Trophoblast cell (in vitro differentiated cells and primary cell): ENCODE measurements at regions not wholly inside any gene's neighbourhood (a gene's known extent, or its start where the extent isn't known, plus 50 kb on each side); places are given as distances from the start of the nearest gene placed in this dataset.

Experiments used
- DNase-seq, 2 donors: peaks; one replicate each; pipeline ENCODE4 v3.0.0-alpha.2; 2016
- H2AFZ ChIP-seq: 2 replicates; pipeline ENCODE4 v1.6.1; 2013; ENCODE audit warnings: low read length, moderate library complexity, mild to moderate bottlenecking; ENCODE audit not compliant: insufficient read depth, poor library complexity
- H2AK5ac ChIP-seq: 2 replicates; pipeline ENCODE4 v1.6.1; 2013; ENCODE audit warnings: mild to moderate bottlenecking, low read length
- H2BK120ac ChIP-seq: 2 replicates; pipeline ENCODE4 v1.6.1; 2013; ENCODE audit warnings: low read length, mild to moderate bottlenecking, moderate library complexity; ENCODE audit not compliant: insufficient read depth, poor library complexity
- H2BK12ac ChIP-seq: 2 replicates; pipeline ENCODE4 v1.6.1; 2013; ENCODE audit warnings: mild to moderate bottlenecking, low read length, moderate library complexity
- H2BK5ac ChIP-seq: 2 replicates; pipeline ENCODE4 v1.6.1; 2013; ENCODE audit warnings: low read length, low read depth, moderate library complexity, mild to moderate bottlenecking; ENCODE audit not compliant: poor library complexity
- H3K14ac ChIP-seq: 2 replicates; pipeline ENCODE4 v1.6.1; 2013; ENCODE audit warnings: mild to moderate bottlenecking, low read length
- H3K18ac ChIP-seq: 2 replicates; pipeline ENCODE4 v1.6.1; 2013; ENCODE audit warnings: mild to moderate bottlenecking, low read length
- H3K23ac ChIP-seq: 2 replicates; pipeline ENCODE4 v1.6.1; 2013; ENCODE audit warnings: low read length
- H3K27ac ChIP-seq: 2 replicates; pipeline ENCODE4 v1.5.1; 2013; ENCODE audit warnings: low read depth, mild to moderate bottlenecking, inconsistent platforms, low read length, moderate library complexity
- H3K27me3 ChIP-seq: 2 replicates; pipeline ENCODE4 v1.6.1; 2013; ENCODE audit warnings: inconsistent platforms, mild to moderate bottlenecking, low read length, moderate library complexity; ENCODE audit not compliant: insufficient read depth
- H3K36me3 ChIP-seq, 2 experiments: 1 replicate in 1 of 2; 2 replicates in 1 of 2; pipeline ENCODE4 v1.6.1; 2013; ENCODE audit warnings: low read length in 2 of 2, mild to moderate bottlenecking in 2 of 2, moderate library complexity in 1 of 2; ENCODE audit not compliant: insufficient read depth in 2 of 2, control insufficient read depth in 1 of 2
- H3K4ac ChIP-seq: 2 replicates; pipeline ENCODE4 v1.6.1; 2013; ENCODE audit warnings: low read depth, mild to moderate bottlenecking, low read length, moderate library complexity
- H3K4me1 ChIP-seq, 2 experiments: 1 replicate in 1 of 2; 2 replicates in 1 of 2; pipeline ENCODE4 v1.6.1; 2013; ENCODE audit warnings: low read length in 2 of 2, mild to moderate bottlenecking in 2 of 2, moderate library complexity in 1 of 2; ENCODE audit not compliant: insufficient read depth in 2 of 2, control insufficient read depth in 1 of 2
- H3K4me2 ChIP-seq: 2 replicates; pipeline ENCODE4 v1.6.1; 2013; ENCODE audit warnings: inconsistent platforms, mild to moderate bottlenecking, low read length, moderate library complexity
- H3K4me3 ChIP-seq: 2 replicates; pipeline ENCODE4 v1.5.1; 2013; ENCODE audit warnings: mild to moderate bottlenecking, low read depth, low read length, inconsistent platforms
- H3K79me1 ChIP-seq: one replicate; pipeline ENCODE4 v1.6.1; 2013; ENCODE audit warnings: low read length
- H3K79me2 ChIP-seq: 2 replicates; pipeline ENCODE4 v1.6.1; 2013; ENCODE audit warnings: low read length, mild to moderate bottlenecking; ENCODE audit not compliant: control insufficient read depth, insufficient read depth, poor library complexity
- H3K9ac ChIP-seq: 2 replicates; pipeline ENCODE4 v1.6.1; 2013; ENCODE audit warnings: mild to moderate bottlenecking, low read length
- H3K9me3 ChIP-seq: 2 replicates; pipeline ENCODE4 v1.6.1; 2013; ENCODE audit warnings: low read depth, mild to moderate bottlenecking, control low read depth, inconsistent platforms, low read length; ENCODE audit not compliant: insufficient read depth
- H4K12ac ChIP-seq: 2 replicates; pipeline ENCODE4 v1.6.1; 2013; ENCODE audit warnings: low read depth, mild to moderate bottlenecking, low read length, moderate library complexity
- H4K8ac ChIP-seq: 2 replicates; pipeline ENCODE4 v1.6.1; 2013; ENCODE audit warnings: low read depth, mild to moderate bottlenecking, low read length, moderate library complexity
- H4K91ac ChIP-seq: one replicate; pipeline ENCODE4 v1.6.1; 2013; ENCODE audit warnings: low read depth, mild to moderate bottlenecking, low read length, moderate library complexity
- WGBS: extraction: QIAGEN DNeasy Blood & Tissue Kit; methylation state at CpG from one replicate; pipeline ENCODE4 v1.1.7; 2013; ENCODE audit warnings: missing lambda C conversion rate; ENCODE audit not compliant: insufficient read length, insufficient coverage; ENCODE audit errors: extremely low coverage; 5-methylcytosine and 5-hydroxymethylcytosine counted together

DNA sequence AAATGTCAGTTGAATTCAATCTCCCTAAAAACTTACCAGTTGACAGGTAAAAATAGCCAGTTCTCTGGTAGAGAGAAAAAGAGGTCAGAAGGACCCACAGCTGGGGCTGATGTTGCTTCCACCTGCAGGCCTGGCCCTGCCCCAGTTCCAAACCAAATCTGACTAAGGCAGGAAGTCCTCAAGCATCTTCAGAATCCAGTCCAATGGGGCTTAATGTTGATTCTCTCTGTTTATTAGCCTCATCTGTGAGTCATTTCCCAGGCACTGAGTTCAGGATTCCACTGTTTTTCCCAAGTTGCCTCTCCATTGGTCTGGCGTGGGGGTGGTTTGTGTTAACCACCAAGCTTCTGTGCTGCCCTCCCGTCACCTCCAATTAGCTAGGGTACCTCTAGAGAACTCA lies 601.8 kb downstream of the INSC start:
- H3K4me2 ChIP-seq: no peak overlapping the region
- no peaks in the 10 kb centered on the region for H3K27me3 ChIP-seq
- no peaks in the 10 kb centered on the region for H3K4me1 ChIP-seq
- H2BK5ac ChIP-seq: no peak overlapping the region
- H3K23ac ChIP-seq: no peak overlapping the region
- H3K18ac ChIP-seq: no peak overlapping the region
- no peak overlapping the region for H2AK5ac ChIP-seq
- H3K4ac ChIP-seq: no peak overlapping the region
- no peak overlapping the region for H2BK12ac ChIP-seq
- H4K8ac ChIP-seq: no peak overlapping the region
- H3K14ac ChIP-seq: no peak overlapping the region
- H4K91ac ChIP-seq: no peak overlapping the region
- H3K9ac ChIP-seq: no peak overlapping the region
- no peak overlapping the region for H3K27ac ChIP-seq
- no peak overlapping the region for H2BK120ac ChIP-seq
- no peak overlapping the region for H2AFZ ChIP-seq
- DNase-seq: no peak
- no peak overlapping the region for H4K12ac ChIP-seq
- WGBS: no CpG with 5 or more reads among the region's 2 CpGs
- no peaks in the 10 kb centered on the region for H3K79me1 ChIP-seq
- H3K9me3 ChIP-seq: no peaks in the 10 kb centered on the region
- H3K79me2 ChIP-seq: no peaks in the 10 kb centered on the region
- no peaks in the 10 kb centered on the region for H3K36me3 ChIP-seq
- H3K4me3 ChIP-seq: no peak overlapping the region

DNA sequence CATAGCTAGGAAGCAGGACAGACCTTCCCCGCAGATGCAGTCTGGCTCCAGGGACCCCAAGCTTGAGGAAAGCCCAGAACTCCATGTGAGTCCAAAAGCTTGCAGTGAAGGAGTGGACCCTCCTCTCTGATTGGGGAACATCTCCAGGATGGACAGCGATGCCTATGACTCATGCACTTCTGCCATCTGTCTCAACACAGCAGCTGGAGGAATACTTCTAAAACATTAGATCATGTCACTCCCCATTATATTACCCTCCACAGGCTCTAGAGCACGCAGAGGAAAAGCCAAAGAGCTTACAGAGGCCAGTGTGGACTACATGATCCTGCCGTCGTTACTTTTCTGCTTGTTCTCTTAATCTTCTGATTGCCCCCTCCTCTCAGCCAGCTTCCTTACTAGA lies 605.7 kb downstream of the INSC start:
- no peak overlapping the region for H3K4me3 ChIP-seq
- H3K79me1 ChIP-seq: no peaks in the 10 kb centered on the region
- H3K4ac ChIP-seq: no peak overlapping the region
- no peaks in the 10 kb centered on the region for H3K4me1 ChIP-seq
- no peak overlapping the region for H4K12ac ChIP-seq
- no peak overlapping the region for H2AFZ ChIP-seq
- H3K36me3 ChIP-seq: no peaks in the 10 kb centered on the region
- H3K9me3 ChIP-seq: no peaks in the 10 kb centered on the region
- no peak overlapping the region for H2BK120ac ChIP-seq
- no peak overlapping the region for H3K18ac ChIP-seq
- no peak overlapping the region for H4K91ac ChIP-seq
- no peak overlapping the region for H2AK5ac ChIP-seq
- H4K8ac ChIP-seq: no peak overlapping the region
- no CpG with 5 or more reads among the region's 5 CpGs for WGBS
- no peak overlapping the region for H2BK12ac ChIP-seq
- no peak overlapping the region for H3K23ac ChIP-seq
- DNase-seq: no peak
- no peak overlapping the region for H3K27ac ChIP-seq
- no peak overlapping the region for H3K9ac ChIP-seq
- no peak overlapping the region for H2BK5ac ChIP-seq
- no peaks in the 10 kb centered on the region for H3K79me2 ChIP-seq
- H3K27me3 ChIP-seq: no peaks in the 10 kb centered on the region
- no peak overlapping the region for H3K4me2 ChIP-seq
- no peak overlapping the region for H3K14ac ChIP-seq

DNA sequence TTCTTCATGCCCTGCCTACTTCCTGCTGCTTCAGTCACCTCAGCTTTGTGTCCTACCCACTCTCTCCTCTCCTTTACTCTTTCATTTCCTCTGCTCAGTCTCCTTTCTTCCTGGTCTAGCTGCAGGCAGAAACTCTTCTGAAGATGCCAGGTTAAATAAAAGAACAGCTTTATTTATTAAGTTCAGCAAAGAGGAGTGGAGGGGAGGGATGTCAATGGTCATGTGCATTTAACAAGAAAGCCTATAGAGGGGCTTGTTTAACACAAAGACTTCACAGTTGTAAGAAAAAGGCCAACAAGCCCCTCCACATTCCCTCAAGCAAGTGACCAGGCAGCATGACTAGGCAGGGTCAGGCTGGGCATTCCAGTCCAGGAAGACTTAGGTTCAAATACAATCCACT lies 609.2 kb downstream of the INSC start:
- H3K79me1 ChIP-seq: no peaks in the 10 kb centered on the region
- no peak overlapping the region for H2AFZ ChIP-seq
- H4K12ac ChIP-seq: no peak overlapping the region
- no peaks in the 10 kb centered on the region for H3K79me2 ChIP-seq
- no peak overlapping the region for H3K27ac ChIP-seq
- no peak for DNase-seq
- no peak overlapping the region for H3K4me3 ChIP-seq
- H3K14ac ChIP-seq: no peak overlapping the region
- no peaks in the 10 kb centered on the region for H3K36me3 ChIP-seq
- no peaks in the 10 kb centered on the region for H3K9me3 ChIP-seq
- no peak overlapping the region for H4K8ac ChIP-seq
- H4K91ac ChIP-seq: no peak overlapping the region
- H3K4me2 ChIP-seq: no peak overlapping the region
- no peak overlapping the region for H3K9ac ChIP-seq
- H3K27me3 ChIP-seq: no peaks in the 10 kb centered on the region
- no peaks in the 10 kb centered on the region for H3K4me1 ChIP-seq
- no peak overlapping the region for H2BK12ac ChIP-seq
- no peak overlapping the region for H3K23ac ChIP-seq
- H2AK5ac ChIP-seq: no peak overlapping the region
- H3K18ac ChIP-seq: no peak overlapping the region
- H3K4ac ChIP-seq: no peak overlapping the region
- no peak overlapping the region for H2BK5ac ChIP-seq
- no peak overlapping the region for H2BK120ac ChIP-seq

DNA sequence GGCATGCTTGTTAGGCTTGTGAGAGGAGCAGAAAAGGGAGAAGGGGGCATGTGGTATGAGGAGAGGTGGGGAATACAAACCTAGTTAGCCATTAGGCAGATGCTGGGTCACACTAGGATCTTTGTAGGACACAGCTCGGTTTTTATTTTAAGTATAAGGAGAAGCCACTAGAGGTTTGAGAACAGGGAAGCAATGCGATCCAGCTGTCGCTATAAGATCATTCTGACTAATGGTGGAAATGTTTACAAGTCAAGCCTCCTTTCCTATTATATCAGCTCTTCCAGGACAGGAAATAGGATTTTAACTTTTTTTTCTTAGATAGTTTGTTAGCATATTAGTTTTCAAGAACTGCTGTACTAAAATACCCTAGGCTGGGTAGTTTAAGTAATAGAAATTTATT lies 609.9 kb downstream of the INSC start:
- no peak overlapping the region for H3K4me3 ChIP-seq
- H3K79me1 ChIP-seq: no peaks in the 10 kb centered on the region
- no peak overlapping the region for H3K9ac ChIP-seq
- H3K4me2 ChIP-seq: no peak overlapping the region
- DNase-seq: no peak
- H4K12ac ChIP-seq: no peak overlapping the region
- no peak overlapping the region for H2BK5ac ChIP-seq
- no peak overlapping the region for H3K14ac ChIP-seq
- no peaks in the 10 kb centered on the region for H3K9me3 ChIP-seq
- no peak overlapping the region for H2BK12ac ChIP-seq
- H4K8ac ChIP-seq: no peak overlapping the region
- H3K27me3 ChIP-seq: no peaks in the 10 kb centered on the region
- no peak overlapping the region for H4K91ac ChIP-seq
- H3K79me2 ChIP-seq: no peaks in the 10 kb centered on the region
- no CpG with 5 or more reads among the region's 3 CpGs for WGBS
- H3K27ac ChIP-seq: no peak overlapping the region
- no peaks in the 10 kb centered on the region for H3K36me3 ChIP-seq
- H3K4ac ChIP-seq: no peak overlapping the region
- H3K18ac ChIP-seq: no peak overlapping the region
- no peaks in the 10 kb centered on the region for H3K4me1 ChIP-seq
- H3K23ac ChIP-seq: no peak overlapping the region
- no peak overlapping the region for H2AK5ac ChIP-seq
- no peak overlapping the region for H2BK120ac ChIP-seq
- H2AFZ ChIP-seq: no peak overlapping the region

DNA sequence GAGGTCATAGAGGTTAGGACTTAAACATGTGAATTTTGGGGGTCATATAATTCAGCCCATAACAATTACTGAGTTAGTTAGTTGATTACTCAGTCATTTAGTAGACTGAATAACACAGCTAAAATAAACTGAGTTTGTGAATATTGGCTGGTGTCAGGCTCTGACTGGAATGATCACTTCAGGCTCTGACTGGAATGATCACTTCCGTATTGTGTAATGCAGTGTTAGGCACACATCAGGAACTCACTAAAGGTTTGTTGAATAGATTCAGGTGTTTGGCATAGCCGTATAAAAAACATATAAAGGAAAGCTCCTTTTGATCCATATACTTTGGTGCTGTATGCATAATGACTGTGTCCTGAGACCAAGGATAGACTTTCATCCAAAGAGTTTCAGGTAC lies 610.5 kb downstream of the INSC start:
- no peak overlapping the region for H3K23ac ChIP-seq
- H2BK5ac ChIP-seq: no peak overlapping the region
- H3K27ac ChIP-seq: no peak overlapping the region
- H3K36me3 ChIP-seq: no peaks in the 10 kb centered on the region
- no peak overlapping the region for H3K9ac ChIP-seq
- no peak overlapping the region for H3K18ac ChIP-seq
- no peak overlapping the region for H4K12ac ChIP-seq
- no CpG with 5 or more reads among the region's 2 CpGs for WGBS
- no peak for DNase-seq
- H4K8ac ChIP-seq: no peak overlapping the region
- H2BK12ac ChIP-seq: no peak overlapping the region
- H4K91ac ChIP-seq: no peak overlapping the region
- no peaks in the 10 kb centered on the region for H3K9me3 ChIP-seq
- H3K4me3 ChIP-seq: no peak overlapping the region
- H3K14ac ChIP-seq: no peak overlapping the region
- H2AFZ ChIP-seq: no peak overlapping the region
- H3K79me2 ChIP-seq: no peaks in the 10 kb centered on the region
- no peak overlapping the region for H2AK5ac ChIP-seq
- H3K4me2 ChIP-seq: no peak overlapping the region
- H3K79me1 ChIP-seq: no peaks in the 10 kb centered on the region
- no peaks in the 10 kb centered on the region for H3K27me3 ChIP-seq
- H3K4ac ChIP-seq: no peak overlapping the region
- no peaks in the 10 kb centered on the region for H3K4me1 ChIP-seq
- H2BK120ac ChIP-seq: no peak overlapping the region
